ENCODE measurements at regions not wholly inside any gene's neighbourhood (a gene's known extent, or its start where the extent isn't known, plus 50 kb on each side); places are given as distances from the start of the nearest gene placed in this dataset.

DNA sequence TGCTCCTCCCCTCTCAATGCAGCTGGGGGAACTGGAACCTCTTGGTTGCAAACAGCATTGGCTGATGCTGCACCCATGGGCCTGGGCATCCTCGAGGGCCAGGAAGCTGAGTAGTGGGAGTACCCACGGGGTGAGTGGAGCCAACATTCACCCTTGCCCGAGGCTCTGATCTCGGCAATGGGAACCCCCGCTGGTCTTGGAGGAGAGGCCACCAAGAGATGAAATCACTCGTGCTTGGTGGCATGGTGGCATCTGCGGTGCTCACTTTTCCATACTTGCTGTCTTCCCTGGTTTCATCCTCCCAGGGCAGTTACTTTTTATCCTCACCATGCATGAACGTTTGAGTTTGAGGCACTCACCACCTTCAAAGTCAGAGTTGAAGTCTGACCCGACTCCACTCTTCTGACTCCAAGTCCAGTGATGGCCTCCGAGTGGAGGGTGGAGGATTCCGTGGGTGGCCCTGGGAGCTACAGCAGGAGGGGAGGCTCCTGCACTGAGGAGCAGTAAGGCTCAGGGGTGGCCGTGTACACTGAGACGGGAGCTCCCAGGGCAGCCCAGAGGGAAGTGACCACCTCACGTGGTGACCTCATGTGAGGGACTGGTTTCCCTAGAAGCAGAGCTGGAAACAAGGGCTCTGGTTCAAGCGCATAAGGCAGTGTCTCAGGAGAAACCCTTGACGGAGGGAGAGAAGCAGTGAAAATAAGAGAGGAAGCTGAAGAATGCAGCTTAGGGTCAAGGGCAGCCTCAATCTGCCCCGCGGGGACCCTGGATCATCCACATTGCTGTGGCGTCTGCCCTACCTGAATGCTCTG, 349.1 kb downstream of the TCERG1L start:
- no peak for TF ChIP-seq EZH2 (IDR thresholded peaks at IDR 0.05; ENCODE audit: low read length)
- TF ChIP-seq, protein P1, sequence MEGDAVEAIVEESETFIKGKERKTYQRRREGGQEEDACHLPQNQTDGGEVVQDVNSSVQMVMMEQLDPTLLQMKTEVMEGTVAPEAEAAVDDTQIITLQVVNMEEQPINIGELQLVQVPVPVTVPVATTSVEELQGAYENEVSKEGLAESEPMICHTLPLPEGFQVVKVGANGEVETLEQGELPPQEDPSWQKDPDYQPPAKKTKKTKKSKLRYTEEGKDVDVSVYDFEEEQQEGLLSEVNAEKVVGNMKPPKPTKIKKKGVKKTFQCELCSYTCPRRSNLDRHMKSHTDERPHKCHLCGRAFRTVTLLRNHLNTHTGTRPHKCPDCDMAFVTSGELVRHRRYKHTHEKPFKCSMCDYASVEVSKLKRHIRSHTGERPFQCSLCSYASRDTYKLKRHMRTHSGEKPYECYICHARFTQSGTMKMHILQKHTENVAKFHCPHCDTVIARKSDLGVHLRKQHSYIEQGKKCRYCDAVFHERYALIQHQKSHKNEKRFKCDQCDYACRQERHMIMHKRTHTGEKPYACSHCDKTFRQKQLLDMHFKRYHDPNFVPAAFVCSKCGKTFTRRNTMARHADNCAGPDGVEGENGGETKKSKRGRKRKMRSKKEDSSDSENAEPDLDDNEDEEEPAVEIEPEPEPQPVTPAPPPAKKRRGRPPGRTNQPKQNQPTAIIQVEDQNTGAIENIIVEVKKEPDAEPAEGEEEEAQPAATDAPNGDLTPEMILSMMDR (optimal IDR thresholded peaks at IDR 0.05 in 1 of 3, IDR thresholded peaks at IDR 0.05 in 1 of 3, conservative IDR thresholded peaks at IDR 0.05 in 1 of 3; ENCODE audit: extremely low read depth in 1 of 3, insufficient read depth in 2 of 3, low read length in 3 of 3), result no peak
